Spleen (tissue), 7 donors: ENCODE measurements at regions not wholly inside any gene's neighbourhood (a gene's known extent, or its start where the extent isn't known, plus 50 kb on each side); places are given as distances from the start of the nearest gene placed in this dataset.

Experiments
- CTCF ChIP-seq, 11 experiments: fragments of 200-600 bp in 7 of 11; fragments of 450-650 bp in 4 of 11; sonication (generic) in 4 of 11; IDR thresholded peaks in 8 of 11; conservative IDR thresholded peaks in 3 of 11; 1 replicate in 7 of 11; 2 replicates in 4 of 11; pipeline versions ENCODE4 v1.4.0 to v1.8.0; 2016 to 2021; ENCODE audit warnings: antibody characterized with exemption in 11 of 11, inconsistent platforms in 4 of 11, mild to moderate bottlenecking in 1 of 11
- POLR2A ChIP-seq, 3 donors: fragments of 450-650 bp; IDR thresholded peaks; one replicate each; pipeline ENCODE4 v1.5.1; 2017; ENCODE audit warnings: antibody characterized with exemption in 3 of 3, mild to moderate bottlenecking in 1 of 3
- POLR2AphosphoS5 ChIP-seq, 3 donors: sonication (generic); formaldehyde crosslinking; IDR thresholded peaks; one replicate each; pipeline ENCODE4 v1.5.1; 2017; ENCODE audit warnings: antibody characterized with exemption in 3 of 3
- donor health status: DM: no; HTN: no; CAD: no; lungs with moderate emphysema.
- donor health status: DM: no; HTN: no; CAD: no.
- donor health status: DM: no; HTN: no; CAD: no.

GRCh38 chr12:88630561-88630960, 50.3 kb upstream of the KITLG start:
- TF ChIP-seq CTCF (IDR thresholded peaks at IDR 0.05 in 8 of 11, conservative IDR thresholded peaks at IDR 0.05 in 3 of 11) (no peak), POLR2A (IDR thresholded peaks at IDR 0.05) (no peak), POLR2AphosphoS5 (IDR thresholded peaks at IDR 0.05) (no peak)
